ENCODE measurements at regions not wholly inside any gene's neighbourhood (a gene's known extent, or its start where the extent isn't known, plus 50 kb on each side); places are given as distances from the start of the nearest gene placed in this dataset.

DNA sequence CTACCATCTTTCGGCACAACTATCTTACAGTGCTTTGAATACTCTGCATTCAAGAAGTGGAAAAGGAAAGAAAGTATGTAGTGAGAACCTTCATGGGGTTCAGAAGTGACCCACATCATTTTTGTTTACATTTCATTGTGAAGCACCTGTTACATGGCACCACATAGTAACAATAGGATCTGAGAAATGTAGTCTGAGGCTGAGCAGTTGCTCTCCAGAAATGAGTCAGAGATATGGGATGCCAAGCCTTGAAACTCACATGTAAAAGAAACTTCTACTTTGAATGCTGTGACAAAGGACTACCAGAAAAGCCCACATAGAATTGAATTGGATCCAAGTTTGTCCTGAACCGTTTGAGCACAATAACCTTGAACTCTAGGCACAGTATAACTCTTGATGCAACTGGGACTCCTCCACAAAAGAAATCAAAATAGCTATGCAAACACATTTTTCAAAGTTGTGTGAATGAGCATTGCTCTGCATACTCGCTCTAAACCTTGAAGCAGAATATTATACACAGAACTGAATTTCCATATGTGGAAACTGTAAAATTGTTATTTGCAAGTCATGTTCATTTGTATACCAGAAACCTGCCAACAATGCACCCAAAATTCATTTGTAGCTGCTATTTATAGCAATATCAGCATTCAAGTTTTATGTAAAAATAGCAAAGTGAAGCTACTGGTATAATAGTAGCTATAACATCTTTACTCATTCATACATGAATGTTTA is 400.9 kb upstream of the POU3F2 start:
- TF ChIP-seq CTCF (IDR thresholded peaks at IDR 0.05; ENCODE audit: insufficient read depth, low read length, severe bottlenecking) = no peak
- Histone ChIP-seq H3K36me3 (ENCODE audit: control insufficient read depth, insufficient read depth, low read length) (no peaks in the 10 kb centered on the region), H3K27me3 (ENCODE audit: control insufficient read depth, insufficient read depth, low read length) (no peaks in the 10 kb centered on the region), H3K4me3 (ENCODE audit: low read depth, low read length) (no peak overlapping the region)
- FAIRE-seq (no peak), DNase-seq (ENCODE audit: low read depth) (no peak)

GRCh38 chr6:98443633-98444032 is 390.7 kb upstream of the POU3F2 start:
- DNase-seq (ENCODE audit: low read depth) (no peak), FAIRE-seq (no peak)
- Histone ChIP-seq H3K36me3 (ENCODE audit: control insufficient read depth, insufficient read depth, low read length) (no peaks in the 10 kb centered on the region), H3K27me3 (ENCODE audit: control insufficient read depth, insufficient read depth, low read length) (no peaks in the 10 kb centered on the region), H3K4me3 (ENCODE audit: low read depth, low read length) (no peak overlapping the region)
- no peak for TF ChIP-seq CTCF (IDR thresholded peaks at IDR 0.05; ENCODE audit: insufficient read depth, low read length, severe bottlenecking)

- no peaks in the 10 kb centered on the region for H3K36me3 ChIP-seq (ENCODE audit: control insufficient read depth, insufficient read depth, low read length)
- FAIRE-seq (no peak), DNase-seq (ENCODE audit: low read depth) (no peak)
- H3K4me3 ChIP-seq (ENCODE audit: low read depth, low read length) = no peak overlapping the region
- no peaks in the 10 kb centered on the region for H3K27me3 ChIP-seq (ENCODE audit: control insufficient read depth, insufficient read depth, low read length)
- TF ChIP-seq CTCF (IDR thresholded peaks at IDR 0.05; ENCODE audit: insufficient read depth, low read length, severe bottlenecking) = no peak
Observed at GRCh38 chr6:98452685-98453084, 381.7 kb upstream of the POU3F2 start.

GRCh38 chr6:98454809-98455322 is 379.5 kb upstream of the POU3F2 start:
- no peaks in the 10 kb centered on the region for H3K36me3 ChIP-seq (ENCODE audit: control insufficient read depth, insufficient read depth, low read length)
- FAIRE-seq = no peak
- H3K27me3 ChIP-seq (ENCODE audit: control insufficient read depth, insufficient read depth, low read length) = no peaks in the 10 kb centered on the region
- DNase-seq (ENCODE audit: low read depth) = no peak
- H3K4me3 ChIP-seq (ENCODE audit: low read depth, low read length) = no peak overlapping the region
- no peak for TF ChIP-seq CTCF (IDR thresholded peaks at IDR 0.05; ENCODE audit: insufficient read depth, low read length, severe bottlenecking)

DNA sequence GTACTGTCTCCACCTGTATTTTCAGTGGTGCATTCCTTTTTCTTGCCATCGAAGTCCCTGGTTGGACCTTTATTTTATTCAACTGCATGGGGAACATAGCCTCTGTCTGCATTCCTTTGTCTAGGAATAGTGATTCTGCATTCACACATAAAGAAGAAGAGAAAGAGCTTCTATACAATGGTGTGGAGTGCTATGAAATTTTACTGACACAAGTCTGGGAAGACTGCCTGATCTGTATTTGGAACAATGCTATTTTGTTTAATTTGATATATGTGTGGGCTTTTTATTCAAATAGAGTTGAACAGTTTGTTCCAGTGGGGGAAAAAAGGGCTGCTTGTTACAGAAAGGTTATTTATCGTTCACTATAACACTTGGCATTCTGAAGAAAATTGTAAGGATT is 375.7 kb upstream of the POU3F2 start:
- FAIRE-seq (no peak), DNase-seq (ENCODE audit: low read depth) (no peak)
- no peaks in the 10 kb centered on the region for H3K27me3 ChIP-seq (ENCODE audit: control insufficient read depth, insufficient read depth, low read length)
- no peak overlapping the region for H3K4me3 ChIP-seq (ENCODE audit: low read depth, low read length)
- H3K36me3 ChIP-seq (ENCODE audit: control insufficient read depth, insufficient read depth, low read length) = no peaks in the 10 kb centered on the region
- TF ChIP-seq CTCF (IDR thresholded peaks at IDR 0.05; ENCODE audit: insufficient read depth, low read length, severe bottlenecking) = no peak

Measured in bronchial epithelial cell (primary cell).